Mucosa of descending colon (tissue), 3 donors: ENCODE measurements at regions not wholly inside any gene's neighbourhood (a gene's known extent, or its start where the extent isn't known, plus 50 kb on each side); places are given as distances from the start of the nearest gene placed in this dataset.
A peak's percentile ranks its signal among the peaks of the same experiment; 100 is the strongest.

Experiments used
- ATAC-seq: fragments of 200-7000 bp; cut with Tn5 transposase; one replicate; pipeline ENCODE4 v1.9.1; 2020; ENCODE audit warnings: mild to moderate bottlenecking, moderate library complexity
- DNase-seq, 3 donors: peaks; one replicate each; pipeline ENCODE4 v3.0.0-alpha.2; 2020
- H3K36me3 ChIP-seq: fragments of 200-600 bp; one replicate; pipeline ENCODE4 v1.8.0; 2021; ENCODE audit warnings: low read depth, mild to moderate bottlenecking
- H3K4me1 ChIP-seq: fragments of 200-600 bp; one replicate; pipeline ENCODE4 v1.8.0; 2021; ENCODE audit warnings: low read depth, mild to moderate bottlenecking
- H3K4me3 ChIP-seq: fragments of 200-600 bp; one replicate; pipeline ENCODE4 v1.8.0; 2021; ENCODE audit warnings: mild to moderate bottlenecking
- H3K9me3 ChIP-seq: fragments of 200-600 bp; one replicate; pipeline ENCODE4 v1.8.0; 2021; ENCODE audit warnings: mild to moderate bottlenecking
- CTCF ChIP-seq: fragments of 200-600 bp; IDR thresholded peaks from one replicate; pipeline ENCODE4 v1.8.0; 2022; ENCODE audit warnings: antibody characterized with exemption, mild to moderate bottlenecking
- intact Hi-C, 2 donors: fragments of 100-400 bp; cut with DNase I in 1 of 2; cut with micrococcal nuclease in 1 of 2; formaldehyde crosslinking; loops; one replicate each; pipeline versions ENCODE4 v1.11.0 to v1.11.1; 2022; cut with DNase I, micrococcal nuclease
- donor health status: DM: no; HTN: no; CAD: no; lungs with moderate emphysema.
- donor health status: DM: no; HTN: no; CAD: no.
- donor health status: DM: no; HTN: yes; CAD: no.

GRCh38 chr4:89438102-89438831 lies 130.7 kb upstream of the GPRIN3 start:
- no peak for TF ChIP-seq CTCF
- intact Hi-C loops = loop anchor here in 1 of 2 donors (5.0 kb wide), 1 partner anchor 464 kb away; no protein-coding TSS in a partner anchor
- Histone ChIP-seq H3K36me3 (no peaks in the 10 kb centered on the region), H3K4me3 (no peak overlapping the region), H3K9me3 (no peaks in the 10 kb centered on the region), H3K4me1 (no peaks in the 10 kb centered on the region)
- ATAC-seq = peak; percentile 75
- DNase-seq = peak in 2 of 3 donors; percentile 36 to 52

- Histone ChIP-seq H3K4me3 (no peak overlapping the region), H3K4me1 (no peaks in the 10 kb centered on the region), H3K9me3 (no peaks in the 10 kb centered on the region), H3K36me3 (no peaks in the 10 kb centered on the region)
- intact Hi-C loops = loop anchor here (2.0 to 5.0 kb wide), 3 partner anchors 208 to 272 kb away; no protein-coding TSS in a partner anchor
- ATAC-seq (peak; percentile 79), DNase-seq (peak in 1 of 3 donors; percentile 21)
- peak; percentile 46 for TF ChIP-seq CTCF
These were observed 126.9 kb upstream of the GPRIN3 start for GRCh38 chr4:89434364-89434988.

GRCh38 chr4:89427782-89428181 lies 120.2 kb upstream of the GPRIN3 start:
- no peaks in the 10 kb centered on the region for H3K9me3 ChIP-seq
- ATAC-seq (no peak), DNase-seq (no peak)
- H3K36me3 ChIP-seq = no peaks in the 10 kb centered on the region
- intact Hi-C loops = no loop called here
- no peaks in the 10 kb centered on the region for H3K4me1 ChIP-seq
- no peak for TF ChIP-seq CTCF
- no peak overlapping the region for H3K4me3 ChIP-seq

- DNase-seq = no peak
- no peaks in the 10 kb centered on the region for H3K9me3 ChIP-seq
- intact Hi-C loops = no loop called here
- H3K4me3 ChIP-seq = no peak overlapping the region
- no peaks in the 10 kb centered on the region for H3K36me3 ChIP-seq
- H3K4me1 ChIP-seq = no peaks in the 10 kb centered on the region
- no peak for ATAC-seq
- TF ChIP-seq CTCF = no peak
These were observed 117.4 kb upstream of the GPRIN3 start for GRCh38 chr4:89425023-89425422.

- TF ChIP-seq CTCF = no peak
- intact Hi-C loops = no loop called here
- Histone ChIP-seq H3K36me3 (no peaks in the 10 kb centered on the region), H3K9me3 (no peaks in the 10 kb centered on the region), H3K4me1 (no peaks in the 10 kb centered on the region), H3K4me3 (no peak overlapping the region)
- ATAC-seq (no peak), DNase-seq (no peak)
These were observed 114.9 kb upstream of the GPRIN3 start for GRCh38 chr4:89422441-89422990.
